ENCODE measurements at regions not wholly inside any gene's neighbourhood (a gene's known extent, or its start where the extent isn't known, plus 50 kb on each side); places are given as distances from the start of the nearest gene placed in this dataset.

DNA sequence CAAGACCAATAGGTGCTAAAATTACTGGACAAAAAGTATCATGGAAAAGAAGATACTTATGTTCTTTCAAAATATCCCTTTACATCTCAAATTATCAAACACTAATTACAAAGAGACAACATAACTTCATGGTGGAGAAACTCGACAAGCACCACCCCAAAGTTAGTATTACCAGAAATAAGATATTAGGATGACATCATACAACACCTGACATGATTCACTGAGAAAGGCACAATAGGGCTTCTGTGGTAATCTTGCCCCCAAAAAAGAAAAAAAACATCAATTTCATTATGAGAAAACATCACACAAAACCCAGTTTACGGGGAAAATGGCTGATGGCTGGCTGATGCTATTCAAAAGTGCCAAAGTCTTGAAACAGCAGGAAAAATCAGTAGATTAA, 1781.7 kb upstream of the PCDH10 start:
- no peaks in the 10 kb centered on the region for H3K36me3 Mint-ChIP-seq (ENCODE audit: low read depth)
- H3K4me3 Mint-ChIP-seq = no peak overlapping the region
- H3K9me3 Mint-ChIP-seq = peaks cover 8% of the 10 kb centered on the region
- TF ChIP-seq, protein P1, sequence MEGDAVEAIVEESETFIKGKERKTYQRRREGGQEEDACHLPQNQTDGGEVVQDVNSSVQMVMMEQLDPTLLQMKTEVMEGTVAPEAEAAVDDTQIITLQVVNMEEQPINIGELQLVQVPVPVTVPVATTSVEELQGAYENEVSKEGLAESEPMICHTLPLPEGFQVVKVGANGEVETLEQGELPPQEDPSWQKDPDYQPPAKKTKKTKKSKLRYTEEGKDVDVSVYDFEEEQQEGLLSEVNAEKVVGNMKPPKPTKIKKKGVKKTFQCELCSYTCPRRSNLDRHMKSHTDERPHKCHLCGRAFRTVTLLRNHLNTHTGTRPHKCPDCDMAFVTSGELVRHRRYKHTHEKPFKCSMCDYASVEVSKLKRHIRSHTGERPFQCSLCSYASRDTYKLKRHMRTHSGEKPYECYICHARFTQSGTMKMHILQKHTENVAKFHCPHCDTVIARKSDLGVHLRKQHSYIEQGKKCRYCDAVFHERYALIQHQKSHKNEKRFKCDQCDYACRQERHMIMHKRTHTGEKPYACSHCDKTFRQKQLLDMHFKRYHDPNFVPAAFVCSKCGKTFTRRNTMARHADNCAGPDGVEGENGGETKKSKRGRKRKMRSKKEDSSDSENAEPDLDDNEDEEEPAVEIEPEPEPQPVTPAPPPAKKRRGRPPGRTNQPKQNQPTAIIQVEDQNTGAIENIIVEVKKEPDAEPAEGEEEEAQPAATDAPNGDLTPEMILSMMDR (IDR thresholded peaks at IDR 0.05) = no peak
- H3K27ac Mint-ChIP-seq = no peak overlapping the region
- H3K4me1 Mint-ChIP-seq (ENCODE audit: low read depth) = no peaks in the 10 kb centered on the region
- DNase-seq = no peak
- H3K27me3 Mint-ChIP-seq (ENCODE audit: insufficient read depth) = no peaks in the 10 kb centered on the region

DNA sequence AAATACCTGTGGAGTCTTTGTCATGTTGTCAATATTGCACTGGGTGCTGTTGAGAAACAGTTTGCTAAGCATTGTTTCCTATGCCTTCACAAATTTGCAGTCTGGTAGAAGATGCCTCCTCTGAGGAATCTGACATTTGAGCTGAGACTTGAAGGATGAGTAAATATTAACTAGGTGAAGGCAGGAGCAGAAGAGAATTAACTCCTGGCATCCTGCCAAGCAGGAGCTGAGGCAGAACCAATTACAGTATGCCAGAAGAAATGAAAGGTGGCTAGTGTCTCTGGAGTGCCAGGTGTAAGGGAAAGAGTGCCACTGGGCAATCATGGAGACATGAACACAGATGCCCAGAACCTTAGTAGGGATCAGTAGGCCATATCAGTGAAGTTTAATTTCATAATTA, 1778.2 kb upstream of the PCDH10 start:
- Mint-ChIP-seq H3K27ac (no peak overlapping the region), H3K4me1 (ENCODE audit: low read depth) (no peaks in the 10 kb centered on the region), H3K27me3 (ENCODE audit: insufficient read depth) (no peaks in the 10 kb centered on the region), H3K9me3 (peaks cover 8% of the 10 kb centered on the region), H3K36me3 (ENCODE audit: low read depth) (no peaks in the 10 kb centered on the region), H3K4me3 (no peak overlapping the region)
- DNase-seq = no peak
- TF ChIP-seq, protein P1 (IDR thresholded peaks at IDR 0.05) = no peak

DNA sequence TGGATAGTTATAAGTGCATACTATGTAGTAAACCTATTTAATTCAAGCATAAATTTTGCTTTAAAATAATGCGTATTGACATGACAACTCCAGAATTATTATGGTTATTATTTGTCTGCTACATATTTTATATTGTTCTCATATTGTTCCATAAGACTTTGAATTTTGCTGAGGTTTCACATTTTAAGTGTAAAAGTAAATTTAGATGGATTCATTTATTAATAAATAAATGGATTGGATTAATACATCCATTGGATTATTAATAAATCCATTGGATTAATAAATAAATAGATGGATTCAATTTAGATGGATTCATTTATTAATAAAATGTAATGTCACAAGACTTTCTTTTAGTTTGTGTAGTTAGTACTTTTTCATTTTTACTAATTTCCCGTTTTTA, 1768.0 kb upstream of the PCDH10 start:
- no peak for DNase-seq
- Mint-ChIP-seq H3K27ac (no peak overlapping the region), H3K4me1 (ENCODE audit: low read depth) (no peaks in the 10 kb centered on the region), H3K4me3 (no peak overlapping the region), H3K9me3 (peaks cover 28% of the 10 kb centered on the region), H3K36me3 (ENCODE audit: low read depth) (no peaks in the 10 kb centered on the region), H3K27me3 (ENCODE audit: insufficient read depth) (peaks cover 3% of the 10 kb centered on the region; the same call in 1 of the 2 replicates)
- TF ChIP-seq, protein P1 (IDR thresholded peaks at IDR 0.05) = no peak

DNA sequence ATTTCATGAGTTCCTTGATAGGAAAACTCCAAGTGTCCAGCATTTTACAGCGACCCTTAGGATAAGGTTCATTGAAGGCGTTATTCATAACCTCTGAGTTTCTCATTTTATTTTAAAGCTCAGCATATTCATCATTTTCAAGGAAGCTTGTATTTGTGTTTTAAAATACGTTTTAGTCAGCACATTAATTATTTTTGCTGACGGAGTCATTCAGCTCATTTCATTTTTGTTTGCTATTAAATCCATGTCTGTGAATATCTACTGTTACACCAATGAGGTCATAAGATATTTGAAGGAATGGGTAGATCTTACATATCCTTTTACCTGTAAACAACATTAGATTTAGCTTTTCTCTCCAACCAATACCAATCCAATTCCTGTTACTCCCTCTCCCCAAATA, 1766.3 kb upstream of the PCDH10 start:
- H3K4me1 Mint-ChIP-seq (ENCODE audit: low read depth) = no peaks in the 10 kb centered on the region
- DNase-seq = no peak
- peaks cover 3% of the 10 kb centered on the region; the same call in 1 of the 2 replicates for H3K27me3 Mint-ChIP-seq (ENCODE audit: insufficient read depth)

DNA sequence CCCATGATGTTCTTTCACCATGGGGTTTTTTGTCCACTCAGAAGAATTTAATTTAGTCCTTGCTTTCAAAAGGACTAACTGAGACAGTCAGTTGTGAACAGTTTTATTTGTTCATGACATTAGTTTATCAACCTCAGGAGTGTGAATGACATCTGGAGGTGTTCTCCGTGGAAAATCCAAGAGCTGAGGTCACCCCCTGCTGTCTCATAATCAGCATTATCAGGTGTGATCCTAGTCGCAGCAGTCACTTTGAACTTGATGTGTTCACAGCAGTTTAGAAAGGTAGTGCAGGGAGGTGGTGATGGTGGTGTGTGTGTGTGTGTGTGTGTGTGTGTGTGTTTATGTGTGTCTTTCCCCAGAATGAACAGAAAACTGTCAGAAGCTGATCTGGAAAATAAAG, 1760.8 kb upstream of the PCDH10 start:
- Mint-ChIP-seq H3K27me3 (ENCODE audit: insufficient read depth) (no peaks in the 10 kb centered on the region), H3K27ac (no peak overlapping the region), H3K9me3 (peaks cover 29% of the 10 kb centered on the region), H3K36me3 (ENCODE audit: low read depth) (no peaks in the 10 kb centered on the region), H3K4me3 (no peak overlapping the region), H3K4me1 (ENCODE audit: low read depth) (no peaks in the 10 kb centered on the region)
- no peak for DNase-seq
- TF ChIP-seq, protein P1 (IDR thresholded peaks at IDR 0.05) = no peak

More for the DNA sequence above, 1766.3 kb upstream of the PCDH10 start:
- TF ChIP-seq, protein P1 (IDR thresholded peaks at IDR 0.05) = no peak
- no peaks in the 10 kb centered on the region for H3K36me3 Mint-ChIP-seq (ENCODE audit: low read depth)
- no peak overlapping the region for H3K4me3 Mint-ChIP-seq
- no peak overlapping the region for H3K27ac Mint-ChIP-seq
- H3K9me3 Mint-ChIP-seq = peaks cover 24% of the 10 kb centered on the region

DNA sequence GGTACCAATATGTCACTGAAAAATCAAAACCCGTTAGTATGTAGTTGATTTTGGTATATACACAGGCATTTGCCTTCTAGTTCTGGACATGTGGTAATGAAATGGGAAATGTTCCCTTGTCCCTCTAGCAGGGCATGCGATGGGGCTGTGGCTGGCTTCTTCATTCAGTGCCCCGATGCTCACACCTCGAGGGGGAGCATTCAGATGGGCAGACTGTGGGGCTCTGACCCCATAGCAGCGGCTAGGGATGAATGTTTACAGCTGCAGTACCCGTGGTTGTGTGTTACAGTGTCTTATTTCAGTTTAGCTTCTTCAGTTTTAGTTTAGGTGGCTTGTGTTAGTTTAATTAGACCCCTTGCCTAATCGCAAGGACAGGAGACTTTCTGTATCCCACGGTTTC, 1741.0 kb upstream of the PCDH10 start:
- no peak for DNase-seq
- Mint-ChIP-seq H3K27me3 (ENCODE audit: insufficient read depth) (no peaks in the 10 kb centered on the region; the same call in 1 of the 2 replicates), H3K27ac (no peak overlapping the region), H3K4me3 (no peak overlapping the region), H3K9me3 (peaks cover 17% of the 10 kb centered on the region), H3K4me1 (ENCODE audit: low read depth) (no peaks in the 10 kb centered on the region), H3K36me3 (ENCODE audit: low read depth) (no peaks in the 10 kb centered on the region)
- TF ChIP-seq, protein P1 (IDR thresholded peaks at IDR 0.05) = no peak
